ENCODE measurements at regions not wholly inside any gene's neighbourhood (a gene's known extent, or its start where the extent isn't known, plus 50 kb on each side); places are given as distances from the start of the nearest gene placed in this dataset.

DNA sequence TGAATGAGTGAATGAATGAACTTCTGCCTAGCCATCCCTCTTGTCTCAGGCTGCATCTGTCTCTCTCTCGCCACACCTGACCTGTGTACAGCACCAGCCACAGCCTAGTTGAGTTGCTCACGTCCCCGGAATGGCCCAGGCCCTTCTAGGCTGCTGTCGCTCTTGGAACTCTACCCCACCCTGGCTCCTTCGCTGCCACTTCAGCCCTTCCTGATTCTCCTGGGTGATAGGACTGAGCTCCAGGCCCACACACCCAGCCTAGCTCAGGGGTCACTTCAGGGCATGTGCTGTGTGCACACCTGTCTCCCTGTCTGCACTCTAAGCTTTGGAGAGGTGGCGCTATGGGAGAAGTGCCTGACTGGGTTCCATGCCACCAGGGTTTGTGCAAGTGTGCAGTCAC lies 236.6 kb downstream of the GLI2 start:
- Histone ChIP-seq H3K4me3 (ENCODE audit: low read depth in 1 of 2, low read length in 1 of 2) (no peak overlapping the region), H3K36me3 (no peaks in the 10 kb centered on the region), H3K4me1 (ENCODE audit: control insufficient read depth in 1 of 2, insufficient read depth in 1 of 2, low read depth in 1 of 2, low read length in 1 of 2) (no peaks in the 10 kb centered on the region), H3K27me3 (no peaks in the 10 kb centered on the region), H3K27ac (no peak overlapping the region), H3K9me3 (no peaks in the 10 kb centered on the region)
- TF ChIP-seq CTCF (IDR thresholded peaks at IDR 0.05), result no peak

DNA sequence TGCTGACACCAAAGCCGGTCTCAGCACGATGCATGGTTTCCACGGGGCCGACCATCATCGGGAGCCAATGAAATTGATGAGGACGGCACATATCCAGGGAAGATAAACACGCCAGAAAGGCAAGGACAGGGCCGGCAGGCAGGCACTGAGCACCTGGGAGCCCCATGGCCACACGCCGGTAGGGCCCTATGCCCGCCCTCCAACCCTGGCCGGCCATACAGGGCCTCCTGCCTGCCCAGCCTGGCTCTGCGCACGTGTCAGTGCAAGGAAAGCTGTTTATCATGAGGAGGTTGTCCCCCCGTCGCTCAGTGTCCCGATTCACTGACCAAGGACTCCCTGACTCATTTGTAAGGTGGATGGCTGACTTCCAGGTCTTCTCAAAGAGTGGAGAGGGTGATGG lies 237.5 kb downstream of the GLI2 start:
- H3K4me1 ChIP-seq (ENCODE audit: control insufficient read depth in 1 of 2, insufficient read depth in 1 of 2, low read depth in 1 of 2, low read length in 1 of 2), result no peaks in the 10 kb centered on the region
- H3K4me3 ChIP-seq (ENCODE audit: low read depth in 1 of 2, low read length in 1 of 2), result no peak overlapping the region
- H3K36me3 ChIP-seq, result no peaks in the 10 kb centered on the region
- no peaks in the 10 kb centered on the region for H3K27me3 ChIP-seq
- no peak overlapping the region for H3K27ac ChIP-seq
- no peak for TF ChIP-seq CTCF (IDR thresholded peaks at IDR 0.05)
- no peaks in the 10 kb centered on the region for H3K9me3 ChIP-seq

DNA sequence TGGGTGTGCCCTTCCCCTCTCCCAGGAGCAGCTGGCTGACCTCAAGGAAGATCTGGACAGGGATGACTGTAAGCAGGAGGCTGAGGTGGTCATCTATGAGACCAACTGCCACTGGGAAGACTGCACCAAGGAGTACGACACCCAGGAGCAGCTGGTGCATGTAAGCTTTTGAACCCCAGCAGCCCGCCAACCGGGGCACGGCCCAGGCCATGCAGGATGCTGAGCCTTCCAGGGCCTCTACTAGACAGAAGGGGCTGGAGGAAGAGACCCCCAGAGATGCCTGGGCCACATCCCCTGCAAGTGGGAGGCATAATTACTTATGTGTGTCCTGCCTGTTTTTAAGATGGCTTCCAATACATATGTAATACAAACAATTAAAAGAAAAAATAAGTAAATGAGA lies 239.3 kb downstream of the GLI2 start:
- no peaks in the 10 kb centered on the region for H3K9me3 ChIP-seq
- H3K27me3 ChIP-seq, result no peaks in the 10 kb centered on the region
- TF ChIP-seq CTCF (IDR thresholded peaks at IDR 0.05), result no peak
- no peaks in the 10 kb centered on the region for H3K4me1 ChIP-seq (ENCODE audit: control insufficient read depth in 1 of 2, insufficient read depth in 1 of 2, low read depth in 1 of 2, low read length in 1 of 2)
- H3K4me3 ChIP-seq (ENCODE audit: low read depth in 1 of 2, low read length in 1 of 2), result no peak overlapping the region
- no peaks in the 10 kb centered on the region for H3K36me3 ChIP-seq
- no peak overlapping the region for H3K27ac ChIP-seq

DNA sequence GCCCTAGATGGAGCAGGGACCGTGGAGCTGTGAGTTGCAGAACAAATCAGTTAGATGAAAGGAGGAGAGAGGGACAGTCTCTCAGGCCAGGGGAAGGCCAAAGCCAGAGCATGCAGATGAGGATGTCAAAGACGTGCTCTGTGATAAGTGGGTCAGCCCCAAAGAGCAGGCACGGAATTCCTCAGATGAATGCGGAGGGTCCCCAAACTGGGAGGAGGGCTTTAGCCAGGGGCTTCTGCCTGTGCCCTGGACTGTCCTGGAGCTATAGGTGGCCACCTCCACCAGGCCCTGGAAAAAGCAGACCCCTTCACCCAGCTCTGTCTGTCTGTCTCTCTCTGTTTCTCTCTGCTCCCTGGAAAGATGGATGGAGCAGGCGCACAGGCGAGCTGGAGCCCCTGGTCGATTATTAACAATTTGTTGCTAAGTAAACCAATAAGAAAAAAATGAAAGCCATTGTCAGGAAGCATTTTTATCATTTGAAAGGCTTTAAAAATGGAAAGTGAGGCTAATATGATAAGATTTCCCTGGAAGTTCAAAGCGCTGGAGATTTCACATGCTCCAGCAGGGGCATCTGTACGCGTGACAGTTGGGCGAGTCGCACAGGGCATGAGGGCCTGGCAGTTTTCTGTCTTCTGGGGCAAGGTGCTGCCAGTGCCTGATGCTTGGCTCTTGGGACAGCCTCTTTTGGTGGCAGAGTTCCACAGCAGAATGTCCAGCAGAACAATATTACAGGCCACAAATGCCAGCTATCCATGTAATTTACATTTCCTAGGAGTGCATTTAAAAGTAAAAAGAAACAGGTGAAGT lies 241.0 kb downstream of the GLI2 start:
- no peaks in the 10 kb centered on the region for H3K9me3 ChIP-seq
- TF ChIP-seq CTCF (IDR thresholded peaks at IDR 0.05), result no peak
- H3K27me3 ChIP-seq, result no peaks in the 10 kb centered on the region
- no peak overlapping the region for H3K4me3 ChIP-seq (ENCODE audit: low read depth in 1 of 2, low read length in 1 of 2)
- H3K27ac ChIP-seq, result no peak overlapping the region
- no peaks in the 10 kb centered on the region for H3K4me1 ChIP-seq (ENCODE audit: control insufficient read depth in 1 of 2, insufficient read depth in 1 of 2, low read depth in 1 of 2, low read length in 1 of 2)
- H3K36me3 ChIP-seq, result no peaks in the 10 kb centered on the region

DNA sequence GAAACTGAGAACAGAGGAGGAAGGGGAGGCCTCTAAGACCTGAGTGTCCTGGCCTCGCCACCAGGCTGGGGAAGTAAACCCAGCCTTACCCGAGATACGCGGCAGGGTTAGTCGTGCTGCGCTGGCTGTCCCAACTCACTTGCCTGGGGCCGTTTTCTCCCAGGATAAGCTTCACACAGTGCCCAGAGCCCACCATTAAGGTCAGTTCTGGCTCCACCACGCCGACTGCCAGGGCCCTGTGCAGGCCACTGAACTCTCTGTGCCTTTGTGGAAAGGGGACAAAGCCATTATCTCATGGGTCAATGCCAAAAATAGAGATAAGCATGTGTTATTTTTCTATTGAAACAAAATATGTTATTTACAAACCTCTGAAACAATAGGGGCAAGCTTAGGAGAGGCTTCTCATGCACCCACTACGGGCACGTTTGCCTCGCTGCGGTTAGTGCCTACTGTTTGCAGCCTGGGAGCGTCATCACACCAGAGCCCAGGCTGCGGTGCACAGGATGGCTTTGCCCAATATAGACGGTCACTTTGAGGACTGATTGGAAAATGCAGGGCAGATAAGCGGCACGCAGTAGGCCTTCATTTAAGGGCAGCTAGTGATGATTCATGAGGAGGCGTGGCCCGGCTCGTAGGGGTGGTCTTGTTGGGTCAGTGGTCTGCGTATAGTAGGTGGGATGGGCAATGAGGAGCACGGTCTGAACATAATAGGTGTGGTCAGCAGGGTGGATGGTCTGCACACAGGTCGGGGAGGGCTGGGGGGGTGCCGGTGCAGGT lies 242.1 kb downstream of the GLI2 start:
- Histone ChIP-seq H3K36me3 (no peaks in the 10 kb centered on the region), H3K4me1 (ENCODE audit: control insufficient read depth in 1 of 2, insufficient read depth in 1 of 2, low read depth in 1 of 2, low read length in 1 of 2) (no peaks in the 10 kb centered on the region), H3K9me3 (no peaks in the 10 kb centered on the region), H3K27ac (no peak overlapping the region), H3K4me3 (ENCODE audit: low read depth in 1 of 2, low read length in 1 of 2) (no peak overlapping the region), H3K27me3 (no peaks in the 10 kb centered on the region)
- no peak for TF ChIP-seq CTCF (IDR thresholded peaks at IDR 0.05)
